VCaP (cell line): ENCODE measurements at regions not wholly inside any gene's neighbourhood (a gene's known extent, or its start where the extent isn't known, plus 50 kb on each side); places are given as distances from the start of the nearest gene placed in this dataset.
A peak's percentile ranks its signal among the peaks of the same experiment; 100 is the strongest.

Source experiments
- H3K27ac ChIP-seq: fragments of 450-650 bp; 2 replicates; pipeline ENCODE4 v1.5.1; 2017
- CTCF ChIP-seq: fragments of 450-650 bp; conservative IDR thresholded peaks from 2 replicates; pipeline ENCODE4 v1.5.1; 2017; ENCODE audit warnings: mild to moderate bottlenecking, moderate library complexity

GRCh38 chr4:181046809-181047208 lies 1196.4 kb upstream of the TENM3 start:
- TF ChIP-seq CTCF, result no peak
- no peak overlapping the region for H3K27ac ChIP-seq

GRCh38 chr4:181051931-181052330 lies 1191.3 kb upstream of the TENM3 start:
- H3K27ac ChIP-seq, result no peak overlapping the region
- no peak for TF ChIP-seq CTCF

- no peak for TF ChIP-seq CTCF
- no peak overlapping the region for H3K27ac ChIP-seq
Measured at GRCh38 chr4:181061787-181062186, 1181.4 kb upstream of the TENM3 start.

- TF ChIP-seq CTCF, result no peak
- peak overlapping the region; percentile 57 for H3K27ac ChIP-seq
Measured at GRCh38 chr4:181063212-181063611, 1180.0 kb upstream of the TENM3 start.

GRCh38 chr4:181077341-181077740 lies 1165.9 kb upstream of the TENM3 start:
- no peak overlapping the region for H3K27ac ChIP-seq
- no peak for TF ChIP-seq CTCF

- H3K27ac ChIP-seq, result no peak overlapping the region
- TF ChIP-seq CTCF, result no peak
Measured at GRCh38 chr4:181078196-181078595, 1165.0 kb upstream of the TENM3 start.

GRCh38 chr4:181083757-181084361 lies 1159.3 kb upstream of the TENM3 start:
- no peak for TF ChIP-seq CTCF

More at GRCh38 chr4:181083757-181084361, 1159.3 kb upstream of the TENM3 start:
- no peak overlapping the region for H3K27ac ChIP-seq
